H1 (cell line): ENCODE measurements at regions not wholly inside any gene's neighbourhood (a gene's known extent, or its start where the extent isn't known, plus 50 kb on each side); places are given as distances from the start of the nearest gene placed in this dataset.

Source experiments
- CBX5 ChIP-seq: fragments of 300-800, 300-1000 bp; sonication (generic); IDR thresholded peaks from 2 replicates; pipeline ENCODE4 v1.7.1; 2016; ENCODE audit warnings: antibody characterized with exemption, low read length, low read depth
- NANOG ChIP-seq: IDR thresholded peaks from 2 replicates; pipeline ENCODE4 v1.6.1; 2011; ENCODE audit warnings: low read length, low read depth, mild to moderate bottlenecking, inconsistent platforms; ENCODE audit not compliant: insufficient read depth, poor library complexity, severe bottlenecking
- SIN3A ChIP-seq, 2 experiments: IDR thresholded peaks in 1 of 2; conservative IDR thresholded peaks in 1 of 2; 2 replicates each; pipeline ENCODE4 v1.6.1; 2011 to 2012; ENCODE audit warnings: low read length in 2 of 2, improper control_type of control experiment in 1 of 2, low read depth in 1 of 2, mild to moderate bottlenecking in 1 of 2
- YY1 ChIP-seq: IDR thresholded peaks from 2 replicates; pipeline ENCODE4 v1.6.1; 2011; ENCODE audit warnings: low read depth, mild to moderate bottlenecking, low read length

DNA sequence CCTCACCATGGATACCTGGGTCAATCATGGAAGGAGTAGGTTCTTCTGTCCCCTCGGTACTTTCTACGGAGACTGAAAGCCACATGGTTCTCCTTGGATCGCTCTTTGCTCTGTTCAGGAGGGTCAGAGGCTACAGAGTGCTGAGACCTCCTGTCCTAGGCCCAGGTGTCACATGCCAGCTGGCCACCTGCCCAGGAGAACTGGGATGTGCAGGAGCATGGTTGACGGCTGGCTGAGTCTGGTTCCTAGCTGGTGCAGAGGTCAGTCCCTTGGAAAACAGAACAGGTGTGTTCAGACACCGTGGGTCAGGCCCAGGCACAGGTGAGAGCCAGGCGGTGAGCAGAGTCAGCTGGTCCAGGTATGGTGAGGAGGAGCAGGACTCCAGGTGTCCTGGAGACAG, 416.3 kb downstream of the IRX1 start (continued):
- TF ChIP-seq SIN3A (conservative IDR thresholded peaks at IDR 0.05 in 1 of 2, IDR thresholded peaks at IDR 0.05 in 1 of 2; ENCODE audit: low read depth in 1 of 2, low read length in 2 of 2) (no peak), CBX5 (no peak), YY1 (no peak), NANOG (no peak)
